ENCODE measurements at regions not wholly inside any gene's neighbourhood (a gene's known extent, or its start where the extent isn't known, plus 50 kb on each side); places are given as distances from the start of the nearest gene placed in this dataset.
"Not testable (repeated sequence)": the region's sequence is repeated elsewhere in the genome, so short reads cannot be mapped to it uniquely, and the experiment has no call there.

DNA sequence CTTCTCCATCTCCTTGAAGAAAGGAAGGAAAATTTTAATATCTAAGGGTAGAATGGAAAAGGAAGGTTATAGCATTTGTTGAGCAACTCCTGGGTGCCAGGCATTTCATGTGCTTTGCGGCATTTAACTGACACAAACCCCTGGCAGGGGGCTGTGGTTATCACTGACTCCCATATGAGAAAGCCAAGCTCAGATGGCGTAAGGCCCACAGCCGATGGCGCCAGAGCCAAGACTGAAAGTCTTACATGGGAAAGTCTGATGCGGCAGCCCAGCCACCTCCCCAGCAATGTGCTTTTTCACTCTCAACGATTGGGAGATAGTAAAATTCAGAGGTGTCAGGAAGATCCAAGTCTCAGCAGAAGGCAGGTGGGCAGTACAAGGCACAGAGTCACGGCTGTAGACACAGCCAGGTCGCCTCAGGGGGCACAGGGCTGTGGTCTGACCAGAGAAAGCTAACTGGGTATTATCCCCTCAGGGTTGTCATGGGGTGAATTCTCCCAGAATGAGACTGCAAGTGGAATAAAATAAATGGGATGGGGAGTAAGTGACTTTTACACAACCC lies 324.2 kb upstream of the NCKAP5 start:
- TF ChIP-seq, protein P1, sequence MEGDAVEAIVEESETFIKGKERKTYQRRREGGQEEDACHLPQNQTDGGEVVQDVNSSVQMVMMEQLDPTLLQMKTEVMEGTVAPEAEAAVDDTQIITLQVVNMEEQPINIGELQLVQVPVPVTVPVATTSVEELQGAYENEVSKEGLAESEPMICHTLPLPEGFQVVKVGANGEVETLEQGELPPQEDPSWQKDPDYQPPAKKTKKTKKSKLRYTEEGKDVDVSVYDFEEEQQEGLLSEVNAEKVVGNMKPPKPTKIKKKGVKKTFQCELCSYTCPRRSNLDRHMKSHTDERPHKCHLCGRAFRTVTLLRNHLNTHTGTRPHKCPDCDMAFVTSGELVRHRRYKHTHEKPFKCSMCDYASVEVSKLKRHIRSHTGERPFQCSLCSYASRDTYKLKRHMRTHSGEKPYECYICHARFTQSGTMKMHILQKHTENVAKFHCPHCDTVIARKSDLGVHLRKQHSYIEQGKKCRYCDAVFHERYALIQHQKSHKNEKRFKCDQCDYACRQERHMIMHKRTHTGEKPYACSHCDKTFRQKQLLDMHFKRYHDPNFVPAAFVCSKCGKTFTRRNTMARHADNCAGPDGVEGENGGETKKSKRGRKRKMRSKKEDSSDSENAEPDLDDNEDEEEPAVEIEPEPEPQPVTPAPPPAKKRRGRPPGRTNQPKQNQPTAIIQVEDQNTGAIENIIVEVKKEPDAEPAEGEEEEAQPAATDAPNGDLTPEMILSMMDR (IDR thresholded peaks at IDR 0.05; ENCODE audit: insufficient read depth, low read length, missing control alignments): no peak
- CTCF ChIA-PET: no interaction called here
- H3K4me3 ChIP-seq (ENCODE audit: low read depth, low read length): no peak overlapping the region
- no peak for DNase-seq (ENCODE audit: low read depth, low spot score)
- POLR2A ChIA-PET: no interaction called here

DNA sequence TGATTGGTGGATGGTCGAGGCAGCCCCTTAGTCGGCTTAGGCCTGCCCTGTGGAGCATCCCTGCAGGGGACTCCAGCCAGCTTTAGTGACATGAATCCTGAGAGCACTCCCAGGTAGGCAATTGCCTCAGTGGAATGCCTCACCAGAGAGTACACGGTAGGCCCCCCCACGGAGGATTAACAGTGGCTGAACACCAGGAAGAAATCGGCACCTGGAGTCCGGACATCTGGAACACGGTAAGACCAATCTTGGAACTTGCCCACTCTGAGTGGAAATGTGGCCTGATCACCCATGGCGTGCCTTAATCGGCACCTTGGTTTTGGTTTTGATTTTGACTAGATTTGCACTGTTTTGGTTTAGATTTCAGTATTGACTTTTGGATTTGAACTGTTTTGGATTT lies 326.2 kb upstream of the NCKAP5 start:
- ChIA-PET CTCF (interaction anchor here (1.2 kb wide), 1 partner anchor 8 kb away, joined by 4 read pairs; no protein-coding TSS in a partner anchor), POLR2A (no interaction called here)
- no peak overlapping the region for H3K4me3 ChIP-seq (ENCODE audit: low read depth, low read length)
- no peak for DNase-seq (ENCODE audit: low read depth, low spot score)
- TF ChIP-seq, protein P1 (IDR thresholded peaks at IDR 0.05; ENCODE audit: insufficient read depth, low read length, missing control alignments): no peak

DNA sequence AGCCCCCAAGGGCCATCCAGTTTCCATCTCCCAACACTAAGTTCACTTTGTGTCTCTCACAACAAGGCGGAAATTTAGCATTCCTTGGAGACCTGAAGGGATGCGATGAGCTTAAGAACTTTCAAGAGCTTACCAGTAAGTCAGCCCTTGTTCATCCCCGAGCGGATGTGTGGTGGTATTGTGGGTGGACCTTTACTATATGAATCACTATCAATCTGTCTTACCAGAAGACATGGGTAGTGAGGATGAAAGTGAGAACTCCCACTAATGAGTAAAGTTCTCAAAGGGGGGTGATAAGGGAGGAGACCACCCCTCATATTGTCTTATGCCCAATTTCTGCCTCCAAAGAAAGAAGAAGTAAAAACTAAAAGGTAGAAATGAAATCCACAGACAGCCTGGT lies 329.6 kb upstream of the NCKAP5 start:
- DNase-seq (ENCODE audit: low read depth, low spot score); CTCF ChIA-PET; POLR2A ChIA-PET; H3K4me3 ChIP-seq (ENCODE audit: low read depth, low read length): not testable (repeated sequence)

DNA sequence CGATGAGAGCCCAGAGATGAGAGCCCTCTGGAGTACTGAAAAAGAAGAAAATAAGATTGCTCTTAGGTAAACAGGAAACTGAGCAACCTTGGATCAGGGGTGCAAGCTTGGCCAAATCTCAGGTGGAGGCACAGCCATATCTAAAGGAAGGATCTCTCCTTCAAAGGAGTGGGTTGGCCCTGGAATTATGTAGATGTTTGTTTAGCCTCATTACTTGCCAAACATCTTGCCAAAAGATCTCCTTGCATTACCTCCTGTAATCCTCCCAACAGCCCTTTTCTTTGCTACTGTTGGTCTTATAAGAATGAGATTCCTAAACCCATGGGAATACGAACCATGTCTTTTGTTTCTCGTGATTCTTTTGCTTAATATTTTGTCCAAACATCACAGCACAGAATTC lies 332.6 kb upstream of the NCKAP5 start:
- CTCF ChIA-PET: interaction anchor here (0.9 kb wide), 1 partner anchor 218 kb away, joined by 3 read pairs; no protein-coding TSS in a partner anchor
- DNase-seq (ENCODE audit: low read depth, low spot score): no peak
- H3K4me3 ChIP-seq (ENCODE audit: low read depth, low read length): no peak overlapping the region
- POLR2A ChIA-PET: no interaction called here
- TF ChIP-seq, protein P1 (IDR thresholded peaks at IDR 0.05; ENCODE audit: insufficient read depth, low read length, missing control alignments): no peak

DNA sequence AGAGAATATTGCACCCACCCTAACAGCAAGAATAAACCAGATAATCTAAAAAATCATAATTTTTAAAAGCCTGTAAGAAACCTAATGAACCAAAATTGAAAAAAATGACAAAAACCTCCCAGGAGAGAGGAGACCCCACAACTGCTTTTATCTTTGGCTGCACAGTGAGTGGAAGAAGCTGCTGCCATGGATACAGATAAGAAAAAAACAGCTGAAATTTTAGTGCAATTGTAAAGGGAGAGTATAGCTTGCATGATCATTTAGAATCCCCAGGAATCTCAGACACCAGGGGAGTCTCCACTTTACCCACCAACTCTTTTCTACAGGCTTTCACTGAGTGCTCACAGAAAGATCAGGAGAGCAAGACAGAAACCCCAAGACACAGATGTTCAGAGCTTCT lies 338.1 kb upstream of the NCKAP5 start:
- no peak overlapping the region for H3K4me3 ChIP-seq (ENCODE audit: low read depth, low read length)
- POLR2A ChIA-PET: no interaction called here
- TF ChIP-seq, protein P1 (IDR thresholded peaks at IDR 0.05; ENCODE audit: insufficient read depth, low read length, missing control alignments): no peak
- DNase-seq (ENCODE audit: low read depth, low spot score): no peak
- CTCF ChIA-PET: no interaction called here

DNA sequence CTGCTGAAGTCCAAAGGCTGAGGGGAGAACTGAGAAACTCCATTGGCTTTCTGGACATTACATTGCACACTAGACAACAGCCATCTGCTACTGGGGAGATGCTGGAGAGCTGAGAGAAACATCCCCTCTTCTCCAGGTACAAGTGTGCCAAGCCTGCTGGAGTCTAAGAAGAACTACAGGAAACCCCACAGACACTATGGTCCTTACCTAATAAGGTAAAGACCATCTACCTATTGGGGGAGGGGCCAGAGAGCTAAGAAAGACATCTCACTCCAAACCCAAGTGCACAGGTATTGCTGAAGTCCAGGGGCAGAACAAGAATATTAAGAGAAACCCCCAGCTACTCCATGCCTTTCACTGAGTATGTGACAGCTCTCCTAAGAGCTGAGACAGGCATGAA lies 338.7 kb upstream of the NCKAP5 start:
- TF ChIP-seq, protein P1 (IDR thresholded peaks at IDR 0.05; ENCODE audit: insufficient read depth, low read length, missing control alignments): no peak
- POLR2A ChIA-PET: no interaction called here
- CTCF ChIA-PET: no interaction called here
- DNase-seq (ENCODE audit: low read depth, low spot score): no peak
- H3K4me3 ChIP-seq (ENCODE audit: low read depth, low read length): no peak overlapping the region

DNA sequence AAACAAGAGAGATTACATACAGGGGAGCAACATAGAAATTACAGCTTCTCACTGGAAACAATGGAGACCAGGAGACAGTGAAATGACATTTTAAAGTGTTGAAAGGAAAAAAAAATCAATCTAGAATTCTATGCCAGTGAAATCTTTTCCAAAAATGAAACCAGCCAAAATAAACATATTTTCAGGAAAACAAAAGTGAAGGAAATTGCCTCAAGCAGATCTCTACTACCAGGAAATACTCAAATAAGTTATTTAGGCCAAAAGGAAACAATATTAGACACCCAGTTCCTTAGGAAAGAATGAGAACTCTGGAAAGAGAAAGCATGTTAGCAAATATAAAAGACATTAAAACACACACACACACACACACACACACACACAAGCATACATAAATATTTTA lies 339.9 kb upstream of the NCKAP5 start:
- TF ChIP-seq, protein P1 (IDR thresholded peaks at IDR 0.05; ENCODE audit: insufficient read depth, low read length, missing control alignments): no peak
- no peak overlapping the region for H3K4me3 ChIP-seq (ENCODE audit: low read depth, low read length)
- ChIA-PET POLR2A (no interaction called here), CTCF (no interaction called here)
- no peak for DNase-seq (ENCODE audit: low read depth, low spot score)

Measured in AG04449 (cell line).